Mucosa of rectum (tissue), 2 donors: ENCODE measurements at regions not wholly inside any gene's neighbourhood (a gene's known extent, or its start where the extent isn't known, plus 50 kb on each side); places are given as distances from the start of the nearest gene placed in this dataset.

Experiments used
- H3K27ac ChIP-seq, 2 donors: one replicate each; pipeline ENCODE4 v1.7.0; 2013; ENCODE audit warnings: inconsistent platforms in 2 of 2, low read depth in 2 of 2, low read length in 2 of 2
- H3K27me3 ChIP-seq, 2 donors: one replicate each; pipeline ENCODE4 v1.7.0; 2013; ENCODE audit warnings: low read length in 2 of 2; ENCODE audit not compliant: control insufficient read depth in 2 of 2, insufficient read depth in 2 of 2
- H3K36me3 ChIP-seq, 2 donors: one replicate each; pipeline ENCODE4 v1.7.0; 2013; ENCODE audit warnings: low read length in 2 of 2; ENCODE audit not compliant: control insufficient read depth in 2 of 2, insufficient read depth in 2 of 2
- H3K4me1 ChIP-seq, 2 donors: one replicate each; pipeline ENCODE4 v1.7.0; 2013; ENCODE audit warnings: low read length in 2 of 2, mild to moderate bottlenecking in 1 of 2; ENCODE audit not compliant: control insufficient read depth in 2 of 2, insufficient read depth in 2 of 2
- H3K4me3 ChIP-seq, 2 donors: one replicate each; pipeline ENCODE4 v1.7.0; 2013; ENCODE audit warnings: low read length in 2 of 2
- H3K9ac ChIP-seq, 2 donors: one replicate each; pipeline ENCODE4 v1.7.0; 2013; ENCODE audit warnings: low read length in 2 of 2, low read depth in 1 of 2, mild to moderate bottlenecking in 1 of 2
- H3K9me3 ChIP-seq, 2 donors: one replicate each; pipeline ENCODE4 v1.7.0; 2013; ENCODE audit warnings: low read length in 2 of 2; ENCODE audit not compliant: control insufficient read depth in 2 of 2
- donor health status: healthy.
- donor health status: Normal muscosa, but diverticular disease.

GRCh38 chr14:101196795-101197590 lies 293.5 kb upstream of the RTL1 start:
- H3K27me3 ChIP-seq, result no peaks in the 10 kb centered on the region

GRCh38 chr14:101197595-101198397 lies 294.3 kb upstream of the RTL1 start:
- no peak overlapping the region for H3K27ac ChIP-seq
- H3K27me3 ChIP-seq, result no peaks in the 10 kb centered on the region
- no peak overlapping the region for H3K4me3 ChIP-seq
- no peaks in the 10 kb centered on the region for H3K4me1 ChIP-seq
- H3K36me3 ChIP-seq, result no peaks in the 10 kb centered on the region
- H3K9me3 ChIP-seq, result no peaks in the 10 kb centered on the region
- H3K9ac ChIP-seq, result no peak overlapping the region

More at GRCh38 chr14:101196795-101197590, 293.5 kb upstream of the RTL1 start:
- Histone ChIP-seq H3K27ac (no peak overlapping the region), H3K4me1 (no peaks in the 10 kb centered on the region), H3K9me3 (no peaks in the 10 kb centered on the region), H3K9ac (no peak overlapping the region), H3K36me3 (no peaks in the 10 kb centered on the region), H3K4me3 (no peak overlapping the region)

GRCh38 chr14:101198398-101199027 lies 295.0 kb upstream of the RTL1 start:
- no peaks in the 10 kb centered on the region for H3K9me3 ChIP-seq

GRCh38 chr14:101199028-101199770 lies 295.7 kb upstream of the RTL1 start:
- H3K27ac ChIP-seq, result no peak overlapping the region
- H3K4me1 ChIP-seq, result no peaks in the 10 kb centered on the region
- no peaks in the 10 kb centered on the region for H3K27me3 ChIP-seq
- H3K4me3 ChIP-seq, result no peak overlapping the region
- no peaks in the 10 kb centered on the region for H3K36me3 ChIP-seq
- H3K9me3 ChIP-seq, result no peaks in the 10 kb centered on the region
- H3K9ac ChIP-seq, result no peak overlapping the region

More at GRCh38 chr14:101198398-101199027, 295.0 kb upstream of the RTL1 start:
- H3K4me3 ChIP-seq, result no peak overlapping the region
- H3K27me3 ChIP-seq, result no peaks in the 10 kb centered on the region
- no peak overlapping the region for H3K27ac ChIP-seq
- H3K9ac ChIP-seq, result no peak overlapping the region
- H3K4me1 ChIP-seq, result no peaks in the 10 kb centered on the region
- no peaks in the 10 kb centered on the region for H3K36me3 ChIP-seq

DNA sequence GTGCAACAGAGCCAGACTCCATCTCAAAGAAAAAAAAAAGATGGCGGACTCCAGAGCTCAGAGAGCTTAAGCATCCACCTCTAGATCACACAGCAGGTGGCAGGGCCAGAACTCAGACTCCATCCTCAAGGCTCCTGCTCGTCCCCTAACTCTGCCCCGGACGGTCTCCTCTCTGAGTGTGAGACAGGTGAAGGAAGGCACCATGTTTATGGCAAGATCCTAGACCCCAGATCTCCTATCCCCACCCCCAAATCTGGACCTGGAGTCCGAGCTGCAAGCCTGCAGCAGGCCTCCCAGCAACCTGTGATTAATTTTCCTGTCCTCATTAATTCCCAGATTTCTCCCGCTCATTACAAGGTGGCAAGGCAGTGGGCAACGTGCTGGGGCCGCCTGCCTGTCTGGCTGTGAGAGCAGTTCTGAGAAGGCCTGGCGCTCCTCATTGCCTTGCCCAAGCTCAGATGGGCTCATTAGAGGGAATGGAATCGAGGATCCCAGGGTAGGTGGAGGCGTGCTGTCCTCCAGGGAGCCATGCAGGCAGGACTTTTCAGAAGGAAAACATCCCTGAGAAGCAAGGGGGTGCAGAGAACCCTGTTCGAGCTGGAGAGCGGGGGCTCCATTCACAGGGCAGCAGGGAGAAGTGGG lies 296.6 kb upstream of the RTL1 start:
- Histone ChIP-seq H3K27ac (no peak overlapping the region), H3K9ac (no peak overlapping the region), H3K27me3 (no peaks in the 10 kb centered on the region), H3K4me1 (no peaks in the 10 kb centered on the region), H3K36me3 (no peaks in the 10 kb centered on the region), H3K9me3 (no peaks in the 10 kb centered on the region), H3K4me3 (no peak overlapping the region)

DNA sequence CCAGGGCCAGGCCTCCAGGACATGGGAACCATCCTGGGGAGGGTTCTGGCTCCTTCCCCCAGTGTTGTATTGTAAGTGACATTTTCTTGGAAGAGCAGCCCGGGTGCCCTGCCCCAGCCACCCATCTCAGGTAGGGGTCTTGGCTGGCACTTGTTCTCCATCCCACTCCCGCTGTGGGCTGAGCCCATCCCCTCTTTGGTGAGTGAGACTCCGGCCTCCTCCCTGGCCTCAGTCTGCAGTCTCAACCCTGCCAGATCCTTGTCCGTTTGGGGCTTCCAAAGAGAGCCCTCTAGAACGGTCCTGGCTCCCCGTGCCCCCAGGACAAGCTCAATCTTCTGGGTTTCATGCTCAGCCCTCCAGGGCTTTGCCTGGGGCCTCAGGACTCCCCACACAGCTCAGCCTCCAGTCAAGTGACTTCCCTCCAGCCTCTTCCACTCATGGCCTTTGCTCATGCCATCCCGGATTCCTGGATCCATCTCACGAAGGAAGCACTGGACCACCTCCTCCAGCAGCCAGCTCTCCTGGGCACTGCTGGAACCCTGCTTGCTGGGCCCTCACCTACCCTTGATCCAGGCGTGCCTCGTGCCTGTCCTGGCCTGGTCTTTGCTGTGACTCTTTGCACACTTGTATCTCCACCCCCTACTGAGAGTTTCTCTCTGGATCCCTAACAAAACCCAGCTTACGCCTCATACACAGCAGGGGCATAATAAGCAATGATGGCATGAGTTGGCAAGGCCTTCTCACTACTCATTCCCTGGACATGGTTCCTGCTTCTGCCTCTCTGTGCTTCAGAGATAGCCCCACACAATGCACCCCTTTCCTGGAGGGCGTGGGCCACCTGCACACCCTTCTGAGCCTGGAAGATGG lies 297.4 kb upstream of the RTL1 start:
- Histone ChIP-seq H3K4me1 (no peaks in the 10 kb centered on the region), H3K9ac (no peak overlapping the region), H3K9me3 (no peaks in the 10 kb centered on the region), H3K36me3 (no peaks in the 10 kb centered on the region), H3K27me3 (no peaks in the 10 kb centered on the region), H3K4me3 (no peak overlapping the region), H3K27ac (no peak overlapping the region)

DNA sequence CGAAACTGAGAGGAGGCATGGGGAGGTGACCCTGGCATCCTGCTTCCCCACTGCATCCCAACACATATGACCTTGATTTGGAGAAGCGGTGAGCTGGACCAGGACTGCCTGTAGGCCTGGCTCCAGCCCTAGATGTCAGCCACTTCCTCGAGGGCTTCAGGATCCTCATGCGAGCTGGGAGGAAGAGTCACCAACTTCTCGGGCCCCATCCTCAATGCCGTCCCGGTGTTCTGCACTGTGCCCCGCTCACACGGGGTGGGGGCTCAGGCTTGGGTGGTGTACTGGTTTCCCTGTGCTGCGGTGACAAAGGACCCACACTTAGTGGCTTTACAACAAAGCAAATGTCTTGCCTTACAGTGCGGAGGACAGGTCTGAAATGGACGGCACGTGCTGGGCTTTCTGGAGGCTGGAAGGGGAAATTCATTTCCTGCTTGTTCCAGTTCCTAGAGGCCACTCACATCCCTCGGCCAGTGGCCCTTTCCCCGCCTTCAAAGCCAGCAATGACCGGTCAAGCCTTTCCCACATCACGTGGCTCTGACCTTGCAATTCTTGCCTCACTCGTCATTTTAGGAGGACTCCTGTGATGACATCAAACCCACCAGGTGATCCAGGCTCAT lies 298.1 kb upstream of the RTL1 start:
- Histone ChIP-seq H3K4me1 (no peaks in the 10 kb centered on the region), H3K27me3 (no peaks in the 10 kb centered on the region), H3K9ac (no peak overlapping the region), H3K9me3 (no peaks in the 10 kb centered on the region), H3K36me3 (no peaks in the 10 kb centered on the region), H3K4me3 (no peak overlapping the region), H3K27ac (no peak overlapping the region)

DNA sequence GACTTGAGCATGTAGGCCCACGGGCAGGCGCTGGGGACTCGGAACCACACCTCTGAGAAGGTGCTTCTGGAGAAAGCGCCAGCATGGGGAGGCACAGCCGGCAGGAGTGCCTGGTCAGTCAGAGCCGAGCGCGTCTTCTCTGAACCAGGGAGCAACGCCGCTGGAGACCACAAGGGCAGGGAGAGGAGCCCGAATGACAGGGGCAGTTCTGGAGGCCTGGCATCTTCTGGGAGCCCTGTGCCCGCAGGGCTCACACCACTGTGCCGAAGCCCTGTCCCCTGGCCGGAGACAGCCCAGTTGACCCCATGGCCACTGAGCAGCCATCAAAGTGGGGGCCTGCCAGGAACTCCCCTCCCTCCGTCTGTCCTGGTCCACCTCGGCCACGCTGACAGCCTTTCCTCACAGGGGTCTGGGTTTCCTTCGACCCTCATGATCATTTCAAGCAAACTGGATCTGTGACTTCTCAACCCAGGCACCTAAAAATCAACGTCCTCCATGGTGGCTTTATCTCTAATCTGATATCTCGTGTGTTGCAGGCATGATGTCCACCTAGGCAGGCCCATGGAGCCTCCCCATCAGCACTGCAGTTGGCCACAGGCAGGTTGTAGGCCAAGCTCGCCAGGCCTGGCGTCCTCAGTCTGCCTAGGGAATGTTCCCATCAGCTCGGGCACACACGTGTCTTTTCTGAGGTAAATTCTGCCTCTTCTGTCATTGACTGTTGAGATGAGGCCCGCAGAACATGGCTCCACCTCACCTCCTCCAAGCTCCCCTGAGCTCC lies 299.3 kb upstream of the RTL1 start:
- no peak overlapping the region for H3K27ac ChIP-seq
- H3K27me3 ChIP-seq, result no peaks in the 10 kb centered on the region
- no peak overlapping the region for H3K9ac ChIP-seq
- no peaks in the 10 kb centered on the region for H3K4me1 ChIP-seq
- no peaks in the 10 kb centered on the region for H3K36me3 ChIP-seq
- no peak overlapping the region for H3K4me3 ChIP-seq
- no peaks in the 10 kb centered on the region for H3K9me3 ChIP-seq
